GM19023 (cell line): ENCODE measurements at regions not wholly inside any gene's neighbourhood (a gene's known extent, or its start where the extent isn't known, plus 50 kb on each side); places are given as distances from the start of the nearest gene placed in this dataset.
A peak's percentile ranks its signal among the peaks of the same experiment; 100 is the strongest.
"Not testable (repeated sequence)": the region's sequence is repeated elsewhere in the genome, so short reads cannot be mapped to it uniquely, and the experiment has no call there.

Source experiments
- ATAC-seq: cut with Tn5 transposase; IDR thresholded peaks from one replicate; pipeline ENCODE4 v1.9.1; 2021; ENCODE audit warnings: mild to moderate bottlenecking, moderate library complexity; ENCODE audit not compliant: unreplicated experiment

GRCh38 chr20:30164389-30164788 is 1093.1 kb upstream of the DEFB115 start:
- ATAC-seq: not testable (repeated sequence)

- ATAC-seq: no peak
These were observed 1089.9 kb upstream of the DEFB115 start for GRCh38 chr20:30167540-30167939.

DNA sequence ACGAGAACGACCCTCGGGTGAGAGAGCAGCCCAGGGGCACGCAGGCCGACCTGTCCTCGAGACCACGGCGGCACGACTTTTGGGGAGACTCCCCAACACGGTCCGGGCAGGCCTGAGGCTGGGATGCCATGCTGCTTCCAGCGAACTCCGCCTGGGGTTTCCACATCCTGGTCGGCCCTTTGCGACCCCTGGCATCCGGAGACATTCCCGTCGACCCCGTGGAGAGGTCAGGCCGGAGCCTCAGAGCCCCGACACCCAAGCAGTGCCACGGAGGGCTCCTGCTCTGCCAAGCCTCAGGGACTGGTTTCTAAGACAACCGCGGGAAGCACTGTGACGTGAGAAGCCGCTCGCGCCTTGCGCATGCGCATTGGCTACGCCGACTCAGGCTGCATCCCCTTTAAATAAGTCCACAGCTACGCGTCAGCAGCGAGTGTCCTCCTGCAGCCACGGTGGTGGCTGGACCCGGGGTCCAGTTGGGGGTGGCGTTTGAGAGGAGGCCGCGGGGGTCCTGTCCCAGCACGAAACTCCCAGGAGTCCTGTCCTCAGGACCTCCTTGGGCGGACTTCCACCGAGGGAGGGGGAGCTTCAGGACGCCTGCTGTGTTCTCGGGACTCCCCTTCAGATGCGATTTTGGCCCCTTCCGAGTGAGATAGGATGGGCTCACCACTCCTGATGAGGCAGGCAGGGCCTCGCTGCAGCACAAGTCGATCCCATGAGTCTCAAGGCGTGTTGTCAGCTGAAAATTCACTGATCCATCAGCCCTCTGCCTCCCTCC is 1089.3 kb upstream of the DEFB115 start:
- no peak for ATAC-seq

- ATAC-seq: no peak
These were observed 1088.7 kb upstream of the DEFB115 start for GRCh38 chr20:30168800-30169138.

- no peak for ATAC-seq
These were observed 1081.8 kb upstream of the DEFB115 start for GRCh38 chr20:30175681-30176080.

- not testable (repeated sequence) for ATAC-seq
These were observed 1074.3 kb upstream of the DEFB115 start for GRCh38 chr20:30183124-30183523.

DNA sequence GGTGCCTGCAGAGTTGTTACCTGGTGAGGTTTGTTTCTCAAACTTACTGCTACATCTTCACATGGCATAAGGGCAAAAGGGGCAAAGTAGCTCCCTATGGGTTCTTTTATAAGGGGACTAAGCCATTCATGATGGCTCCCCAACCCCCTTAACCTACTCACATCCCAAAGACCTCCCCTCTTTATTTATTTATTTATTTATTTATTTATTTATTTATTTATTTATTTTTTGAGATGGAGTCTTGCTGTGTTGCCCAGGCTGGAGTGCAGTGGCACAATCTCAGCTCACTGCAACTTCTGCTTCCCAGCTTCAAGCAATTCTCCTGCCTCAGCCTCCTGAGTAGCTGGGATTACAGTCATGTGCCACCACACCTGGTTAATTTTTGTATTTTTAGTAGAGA is 1065.7 kb upstream of the DEFB115 start:
- ATAC-seq: not testable (repeated sequence)

DNA sequence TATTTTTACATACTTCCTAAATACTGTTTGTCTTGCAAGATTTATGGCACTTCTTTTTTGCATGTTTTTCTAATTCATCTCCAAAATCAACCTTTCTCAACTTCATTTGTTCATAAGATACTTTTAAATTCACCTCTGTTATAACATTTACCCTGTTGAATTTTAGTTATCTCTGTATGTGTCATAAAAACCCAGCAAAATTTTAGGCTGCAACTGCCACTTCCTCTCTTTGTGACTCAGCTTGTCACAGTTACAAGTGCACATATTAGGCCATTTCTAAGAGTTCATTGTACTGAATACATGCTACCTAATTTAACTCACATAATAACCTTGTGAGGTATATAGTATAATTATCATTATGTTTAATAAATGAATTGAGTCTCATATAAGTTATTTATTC is 1023.0 kb upstream of the DEFB115 start:
- ATAC-seq: not testable (repeated sequence)

- ATAC-seq: not testable (repeated sequence)
These were observed 982.4 kb upstream of the DEFB115 start for GRCh38 chr20:30275073-30275472.

DNA sequence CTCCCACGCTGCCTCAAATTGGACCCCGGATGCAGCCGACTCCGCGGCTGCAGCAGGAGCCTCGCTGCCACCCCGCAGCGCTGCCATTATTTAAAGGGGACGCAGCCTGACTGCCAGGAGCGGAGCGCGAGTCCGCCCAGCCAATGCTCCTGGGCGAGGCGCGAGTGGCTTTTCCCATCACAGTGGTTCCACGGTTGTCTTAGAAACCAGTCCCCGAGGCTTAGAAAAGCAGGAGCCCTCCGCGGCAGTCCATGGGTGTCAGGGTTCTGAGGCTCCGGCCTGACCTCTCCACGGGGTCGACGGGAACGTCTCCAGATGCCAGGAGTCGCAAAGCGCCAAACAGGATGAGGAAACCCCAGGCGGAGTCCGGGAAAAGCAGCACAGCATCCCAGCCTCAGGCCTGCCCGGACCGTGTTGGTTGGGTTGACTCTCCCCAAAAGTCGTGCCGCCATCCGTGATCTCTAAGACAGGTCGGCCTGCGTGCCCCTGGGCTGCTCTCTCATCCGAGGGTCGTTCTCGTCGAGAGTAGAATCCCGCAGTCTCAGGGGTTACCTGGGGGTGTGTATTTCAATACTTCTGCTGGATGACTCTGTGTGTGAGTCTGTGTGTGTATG is 975.8 kb upstream of the DEFB115 start:
- no peak for ATAC-seq

GRCh38 chr20:30283476-30284280 is 973.8 kb upstream of the DEFB115 start:
- ATAC-seq: not testable (repeated sequence)

DNA sequence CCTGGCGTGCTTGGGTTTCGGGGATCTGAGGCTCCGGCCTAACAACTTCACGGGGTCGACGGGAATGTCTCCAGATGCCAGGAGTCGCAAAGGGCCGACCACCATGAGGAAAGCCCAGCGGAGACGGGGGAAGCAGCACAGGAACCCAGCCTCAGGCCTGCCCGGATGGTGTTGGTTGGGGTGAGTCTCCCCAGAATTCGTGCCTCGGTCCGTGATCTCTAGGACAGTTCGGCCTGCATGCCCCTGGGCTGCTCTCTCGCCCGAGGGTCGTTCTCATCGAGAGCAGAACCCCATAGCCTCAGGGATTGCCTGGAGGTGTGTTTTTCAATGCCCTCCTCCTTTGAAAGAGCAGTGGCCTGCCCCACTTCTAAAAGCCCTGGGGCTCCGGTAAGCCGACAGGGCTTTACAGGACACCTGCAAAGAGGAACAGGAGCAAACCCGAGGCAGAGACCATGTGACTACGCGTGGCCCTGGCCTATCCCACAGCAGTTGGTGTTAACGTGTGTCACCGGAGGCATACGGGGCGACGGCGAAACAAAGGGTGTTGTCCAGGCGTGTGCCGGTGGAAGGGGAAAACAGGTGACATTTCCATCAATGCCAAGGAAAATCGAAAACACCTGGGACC is 973.1 kb upstream of the DEFB115 start:
- no peak for ATAC-seq

DNA sequence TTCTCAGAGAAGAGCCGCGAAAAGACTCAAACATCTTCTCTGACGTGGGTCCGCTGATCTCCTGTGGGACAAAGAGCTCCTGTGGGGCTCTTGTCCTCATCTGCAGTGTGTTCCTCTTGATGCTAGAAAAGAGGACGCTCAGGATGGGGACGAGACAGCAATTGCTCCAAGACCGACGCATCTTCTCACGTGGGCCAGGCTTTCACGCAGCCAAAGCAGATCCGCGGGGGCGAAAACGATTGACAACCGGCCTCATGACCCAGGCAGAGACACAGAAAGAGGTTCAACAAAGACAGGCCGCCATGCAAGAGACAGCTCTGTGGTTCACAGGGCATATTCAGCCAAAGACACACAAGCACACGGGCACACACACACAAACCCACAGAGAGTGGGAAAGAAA is 971.8 kb upstream of the DEFB115 start:
- no peak for ATAC-seq

DNA sequence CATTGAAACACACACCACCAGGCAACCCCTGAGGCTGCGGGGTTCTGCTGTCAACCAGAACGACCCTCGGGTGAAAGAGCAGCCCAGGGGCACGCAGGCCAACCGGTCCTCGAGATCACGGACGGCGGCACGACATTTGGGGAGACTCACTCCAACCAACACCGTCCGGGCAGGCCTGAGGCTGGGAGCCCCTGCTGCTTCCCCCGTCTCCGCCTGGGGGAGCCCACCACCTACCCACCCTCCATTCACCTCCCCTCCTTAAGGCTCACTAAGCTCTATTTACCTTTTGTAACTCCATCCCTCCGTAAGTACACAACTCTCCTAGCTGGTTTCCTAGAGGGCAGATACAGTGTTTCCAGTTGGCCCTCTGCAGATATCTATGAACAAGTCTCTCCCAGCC is 971.3 kb upstream of the DEFB115 start:
- no peak for ATAC-seq

DNA sequence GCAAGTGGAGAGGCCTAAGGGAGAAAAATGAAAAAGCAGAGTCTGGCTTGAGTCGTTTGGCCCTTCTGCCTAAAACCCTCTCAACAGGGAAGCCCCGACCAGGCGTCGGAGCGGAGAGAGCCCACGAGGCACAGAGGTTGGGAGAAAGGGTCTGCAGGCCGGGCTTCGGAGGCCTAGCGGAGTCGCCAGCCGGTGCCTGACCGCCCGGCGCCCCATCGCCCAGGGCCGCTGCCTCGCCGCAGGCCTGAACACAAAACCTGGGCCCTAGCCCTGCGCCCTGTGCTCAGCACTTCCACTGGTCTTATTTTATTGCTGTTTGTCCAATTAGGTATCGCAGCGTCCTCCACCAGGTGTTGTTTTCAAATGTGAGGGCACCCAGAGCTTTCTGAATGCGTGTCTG is 970.0 kb upstream of the DEFB115 start:
- not testable (repeated sequence) for ATAC-seq

DNA sequence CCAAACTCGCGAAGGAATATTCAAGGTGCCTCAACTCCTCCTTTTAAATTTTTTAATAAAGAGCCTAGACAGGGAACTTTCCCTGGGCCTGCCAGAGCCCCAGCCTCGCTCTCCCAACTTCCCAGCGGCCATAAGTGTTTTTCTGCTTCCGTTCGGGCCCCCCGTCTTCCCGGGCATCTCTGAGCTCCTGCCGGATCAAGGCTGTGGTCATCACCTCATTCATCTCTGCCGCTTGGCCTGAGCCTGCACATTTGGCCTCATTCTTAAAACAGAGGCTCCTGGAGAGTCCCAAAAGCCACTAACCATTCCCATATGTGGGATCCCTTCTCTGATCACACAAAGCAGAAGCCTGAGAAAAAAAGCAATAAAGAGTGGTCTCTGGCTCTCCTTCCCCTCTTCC is 969.1 kb upstream of the DEFB115 start:
- no peak for ATAC-seq

DNA sequence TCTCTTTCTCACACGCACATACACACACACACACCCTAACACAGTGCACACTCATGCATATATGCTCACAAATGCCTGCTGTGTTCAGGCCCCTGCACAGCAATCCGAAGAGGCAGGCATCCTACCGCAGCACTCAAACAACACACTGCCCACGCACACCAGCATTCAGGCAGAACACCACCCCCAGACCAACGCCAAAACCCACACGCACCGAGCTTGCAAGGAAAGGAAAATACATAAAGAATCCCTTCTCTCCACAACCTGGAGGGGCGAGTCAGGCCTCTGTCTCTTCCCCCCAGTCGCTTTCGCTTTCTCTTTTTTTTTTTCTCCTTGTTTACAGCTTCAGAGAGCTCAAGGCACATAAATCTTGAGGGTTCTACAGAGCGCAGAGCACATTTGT is 968.4 kb upstream of the DEFB115 start:
- not testable (repeated sequence) for ATAC-seq

DNA sequence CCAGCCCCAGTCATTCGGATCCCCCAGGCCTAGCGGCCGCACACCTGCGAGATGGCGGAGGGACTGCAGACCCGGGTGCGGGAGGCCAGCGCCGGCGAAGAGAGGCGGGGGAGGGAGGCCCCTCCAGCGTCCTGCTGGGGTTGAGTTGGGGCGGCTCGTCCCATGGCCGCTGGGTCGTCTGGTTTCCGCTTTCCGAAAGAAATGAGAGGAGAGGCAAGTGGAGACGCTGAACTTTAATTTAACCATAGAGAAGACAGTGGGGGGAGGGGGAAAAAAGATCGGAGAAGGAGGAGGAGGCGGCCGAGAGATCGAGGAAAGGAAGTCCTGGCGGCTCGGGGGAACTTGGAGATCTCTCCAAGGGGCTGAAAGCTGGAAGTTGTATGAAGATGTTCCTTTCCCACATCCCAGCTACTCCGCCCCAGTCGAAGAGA is 967.7 kb upstream of the DEFB115 start:
- ATAC-seq: not testable (repeated sequence)

- ATAC-seq: peak; percentile 57
These were observed 967.0 kb upstream of the DEFB115 start for GRCh38 chr20:30290361-30291063.

DNA sequence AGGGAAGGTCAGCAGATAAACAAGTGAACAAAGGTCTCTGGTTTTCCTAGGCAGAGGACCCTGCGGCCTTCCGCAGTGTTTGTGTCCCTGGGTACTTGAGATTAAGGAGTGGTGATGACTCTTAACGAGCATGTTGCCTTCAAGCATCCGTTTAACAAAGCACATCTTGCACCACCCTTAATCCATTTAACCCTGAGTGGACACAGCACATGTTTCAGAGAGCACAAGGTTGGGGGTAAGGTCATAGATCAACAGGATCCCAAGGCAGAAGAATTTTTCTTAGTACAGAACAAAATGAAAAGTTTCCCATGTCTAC is 966.4 kb upstream of the DEFB115 start:
- ATAC-seq: not testable (repeated sequence)

DNA sequence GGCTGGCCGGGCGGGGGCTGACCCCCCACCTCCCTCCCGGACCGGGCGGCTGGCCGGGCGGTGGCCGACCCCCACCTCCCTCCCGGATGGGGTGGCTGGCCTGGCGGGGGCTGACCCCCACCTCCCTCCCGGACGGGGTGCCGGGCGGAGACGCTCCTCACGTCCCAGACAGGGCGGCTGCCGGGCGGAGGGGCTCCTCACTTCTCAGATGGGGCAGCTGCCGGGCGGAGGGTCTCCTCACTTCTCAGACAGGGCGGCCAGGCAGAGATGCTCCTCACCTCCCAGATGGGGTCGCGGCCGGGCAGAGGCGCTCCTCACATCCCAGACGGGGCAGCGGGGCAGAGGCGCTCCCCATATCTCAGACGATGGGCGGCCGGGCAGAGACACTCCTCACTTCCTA is 965.8 kb upstream of the DEFB115 start:
- ATAC-seq: not testable (repeated sequence)
